ENCODE measurements at regions not wholly inside any gene's neighbourhood (a gene's known extent, or its start where the extent isn't known, plus 50 kb on each side); places are given as distances from the start of the nearest gene placed in this dataset.

DNA sequence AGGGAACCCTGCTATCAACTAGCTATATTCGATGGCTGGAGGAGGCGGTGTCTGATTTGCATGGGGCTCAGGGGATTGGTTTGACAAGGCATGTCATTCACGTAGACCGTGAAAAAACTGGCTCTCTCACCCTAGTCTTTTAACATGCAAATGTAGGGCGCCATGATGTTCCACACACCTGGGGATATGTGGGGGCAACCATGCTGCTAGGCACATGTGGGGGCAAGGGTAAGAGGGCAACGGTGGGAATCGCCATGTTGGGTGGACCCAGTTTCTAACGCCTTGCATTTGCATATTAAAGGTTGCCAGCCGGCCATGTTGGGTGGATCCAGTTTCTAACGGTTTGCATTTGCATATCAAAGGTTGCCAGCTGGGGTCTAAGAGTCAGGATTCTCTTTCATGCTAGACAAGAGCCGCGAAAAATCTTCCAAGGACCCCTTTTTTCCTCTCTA, 419.2 kb upstream of the NFE2L3 start:
- ATAC-seq (ENCODE audit: insufficient read depth, low read depth) (no peak), DNase-seq (no peak)
- H3K4me1 ChIP-seq (ENCODE audit: insufficient read depth, low read length), result no peaks in the 10 kb centered on the region
- no peak overlapping the region for H2AFZ ChIP-seq (ENCODE audit: low read depth, low read length)
- H3K4me3 ChIP-seq (ENCODE audit: low read depth in 1 of 2, low read length in 2 of 2), result no peak overlapping the region
- no peaks in the 10 kb centered on the region for H3K79me2 ChIP-seq (ENCODE audit: insufficient read depth, low read length)
- peaks cover 5% of the 10 kb centered on the region for H3K27me3 ChIP-seq (ENCODE audit: insufficient read depth, low read length, poor library complexity)
- no peak overlapping the region for H3K4me2 ChIP-seq (ENCODE audit: insufficient read depth, low read length)
- no peak for TF ChIP-seq EZH2 (IDR thresholded peaks at IDR 0.05; ENCODE audit: borderline replicate concordance, low read depth, low read length, severe bottlenecking)
- TF ChIP-seq, protein P1, sequence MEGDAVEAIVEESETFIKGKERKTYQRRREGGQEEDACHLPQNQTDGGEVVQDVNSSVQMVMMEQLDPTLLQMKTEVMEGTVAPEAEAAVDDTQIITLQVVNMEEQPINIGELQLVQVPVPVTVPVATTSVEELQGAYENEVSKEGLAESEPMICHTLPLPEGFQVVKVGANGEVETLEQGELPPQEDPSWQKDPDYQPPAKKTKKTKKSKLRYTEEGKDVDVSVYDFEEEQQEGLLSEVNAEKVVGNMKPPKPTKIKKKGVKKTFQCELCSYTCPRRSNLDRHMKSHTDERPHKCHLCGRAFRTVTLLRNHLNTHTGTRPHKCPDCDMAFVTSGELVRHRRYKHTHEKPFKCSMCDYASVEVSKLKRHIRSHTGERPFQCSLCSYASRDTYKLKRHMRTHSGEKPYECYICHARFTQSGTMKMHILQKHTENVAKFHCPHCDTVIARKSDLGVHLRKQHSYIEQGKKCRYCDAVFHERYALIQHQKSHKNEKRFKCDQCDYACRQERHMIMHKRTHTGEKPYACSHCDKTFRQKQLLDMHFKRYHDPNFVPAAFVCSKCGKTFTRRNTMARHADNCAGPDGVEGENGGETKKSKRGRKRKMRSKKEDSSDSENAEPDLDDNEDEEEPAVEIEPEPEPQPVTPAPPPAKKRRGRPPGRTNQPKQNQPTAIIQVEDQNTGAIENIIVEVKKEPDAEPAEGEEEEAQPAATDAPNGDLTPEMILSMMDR (IDR thresholded peaks at IDR 0.05; ENCODE audit: borderline replicate concordance, extremely low read depth, low read length, poor library complexity, severe bottlenecking), result no peak
- no peaks in the 10 kb centered on the region for H3K9me3 ChIP-seq (ENCODE audit: insufficient read depth, low read length, severe bottlenecking)
- H3K9ac ChIP-seq (ENCODE audit: low read depth, low read length), result no peak overlapping the region
- no peak overlapping the region for H3K27ac ChIP-seq (ENCODE audit: low read length)
- no peaks in the 10 kb centered on the region for H3K36me3 ChIP-seq (ENCODE audit: insufficient read depth, low read length)
- H4K20me1 ChIP-seq (ENCODE audit: insufficient read depth, low read length), result no peaks in the 10 kb centered on the region

DNA sequence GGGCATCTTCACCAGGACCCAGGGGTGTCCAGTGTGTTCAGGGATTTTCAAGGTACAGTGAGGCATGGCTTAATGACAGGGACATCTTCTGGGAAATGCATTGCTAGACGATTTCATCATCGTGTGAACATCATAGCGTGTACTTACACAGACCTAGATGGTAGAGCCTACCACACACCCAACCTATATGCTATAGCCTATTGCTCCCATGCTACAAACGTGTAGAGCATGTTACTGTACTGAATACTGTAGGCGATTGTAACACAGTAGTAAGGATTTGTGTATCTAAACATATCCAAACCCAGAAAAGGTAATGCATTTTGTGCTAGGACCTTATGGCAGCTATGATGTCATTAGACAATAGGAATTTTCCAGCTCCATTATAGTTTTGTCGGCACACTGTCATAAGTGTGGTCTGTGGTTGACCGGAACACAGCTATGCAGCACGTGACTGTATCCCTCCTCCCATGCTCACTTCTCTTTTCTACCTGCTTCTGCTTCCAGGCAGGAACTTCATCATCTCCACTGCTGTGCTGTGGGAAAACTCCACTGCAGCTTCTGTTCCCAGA, 416.2 kb upstream of the NFE2L3 start:
- TF ChIP-seq, protein P1 (IDR thresholded peaks at IDR 0.05; ENCODE audit: borderline replicate concordance, extremely low read depth, low read length, poor library complexity, severe bottlenecking), result no peak
- H3K36me3 ChIP-seq (ENCODE audit: insufficient read depth, low read length), result no peaks in the 10 kb centered on the region
- no peaks in the 10 kb centered on the region for H3K4me1 ChIP-seq (ENCODE audit: insufficient read depth, low read length)
- no peaks in the 10 kb centered on the region for H4K20me1 ChIP-seq (ENCODE audit: insufficient read depth, low read length)
- H3K27ac ChIP-seq (ENCODE audit: low read length), result no peak overlapping the region
- H3K9ac ChIP-seq (ENCODE audit: low read depth, low read length), result no peak overlapping the region
- no peak overlapping the region for H3K4me2 ChIP-seq (ENCODE audit: insufficient read depth, low read length)
- H3K79me2 ChIP-seq (ENCODE audit: insufficient read depth, low read length), result no peaks in the 10 kb centered on the region
- no peaks in the 10 kb centered on the region for H3K9me3 ChIP-seq (ENCODE audit: insufficient read depth, low read length, severe bottlenecking)
- peaks cover 4% of the 10 kb centered on the region for H3K27me3 ChIP-seq (ENCODE audit: insufficient read depth, low read length, poor library complexity)
- ATAC-seq (ENCODE audit: insufficient read depth, low read depth) (no peak), DNase-seq (no peak)
- no peak overlapping the region for H3K4me3 ChIP-seq (ENCODE audit: low read depth in 1 of 2, low read length in 2 of 2)
- no peak overlapping the region for H2AFZ ChIP-seq (ENCODE audit: low read depth, low read length)

DNA sequence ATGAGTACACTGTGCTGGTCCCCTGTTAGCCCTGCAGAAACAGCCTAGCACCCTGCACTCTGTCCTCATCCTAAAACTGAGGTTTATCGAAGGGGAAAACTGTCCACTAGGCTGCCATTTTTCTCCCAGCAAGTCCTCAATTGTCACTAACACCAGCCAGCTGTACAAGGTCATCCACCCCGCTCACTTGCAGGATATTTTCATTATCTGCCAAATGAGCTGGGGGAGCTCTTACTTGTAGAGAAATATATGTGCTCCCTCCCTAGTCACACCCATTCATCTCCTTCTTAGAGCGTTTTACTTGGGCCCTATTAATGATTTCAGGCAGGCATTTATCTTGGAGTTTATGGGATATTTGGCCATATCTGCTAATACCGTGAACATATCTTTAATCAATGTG, 413.5 kb upstream of the NFE2L3 start:
- H4K20me1 ChIP-seq (ENCODE audit: insufficient read depth, low read length), result no peaks in the 10 kb centered on the region
- peaks cover 4% of the 10 kb centered on the region for H3K27me3 ChIP-seq (ENCODE audit: insufficient read depth, low read length, poor library complexity)
- H3K27ac ChIP-seq (ENCODE audit: low read length), result no peak overlapping the region
- TF ChIP-seq EZH2 (IDR thresholded peaks at IDR 0.05; ENCODE audit: borderline replicate concordance, low read depth, low read length, severe bottlenecking), result no peak
- TF ChIP-seq, protein P1 (IDR thresholded peaks at IDR 0.05; ENCODE audit: borderline replicate concordance, extremely low read depth, low read length, poor library complexity, severe bottlenecking), result no peak
- H3K9ac ChIP-seq (ENCODE audit: low read depth, low read length), result no peak overlapping the region
- H3K36me3 ChIP-seq (ENCODE audit: insufficient read depth, low read length), result no peaks in the 10 kb centered on the region
- no peak overlapping the region for H2AFZ ChIP-seq (ENCODE audit: low read depth, low read length)
- no peaks in the 10 kb centered on the region for H3K9me3 ChIP-seq (ENCODE audit: insufficient read depth, low read length, severe bottlenecking)
- DNase-seq (no peak), ATAC-seq (ENCODE audit: insufficient read depth, low read depth) (no peak)
- no peaks in the 10 kb centered on the region for H3K4me1 ChIP-seq (ENCODE audit: insufficient read depth, low read length)
- no peak overlapping the region for H3K4me3 ChIP-seq (ENCODE audit: low read depth in 1 of 2, low read length in 2 of 2)
- no peak overlapping the region for H3K4me2 ChIP-seq (ENCODE audit: insufficient read depth, low read length)
- no peaks in the 10 kb centered on the region for H3K79me2 ChIP-seq (ENCODE audit: insufficient read depth, low read length)

DNA sequence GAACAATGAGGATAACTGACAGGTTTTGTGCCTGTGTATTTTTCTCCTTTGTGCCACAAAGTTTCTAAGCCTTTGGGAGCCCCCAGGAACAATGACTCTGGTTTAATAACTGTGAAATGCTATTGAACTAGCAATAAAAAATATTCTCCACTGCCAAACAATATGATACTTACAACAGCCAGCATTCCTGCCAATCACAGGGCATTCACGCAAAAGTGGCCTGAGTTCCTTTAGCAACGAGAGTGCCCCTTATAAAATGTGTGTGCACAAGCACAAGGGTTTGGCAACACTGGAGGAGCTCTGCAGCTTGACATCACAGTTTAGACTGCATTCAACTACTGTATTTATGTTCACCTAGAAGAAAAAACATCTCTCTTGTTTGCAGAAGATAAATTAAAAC, 412.9 kb upstream of the NFE2L3 start:
- H3K4me3 ChIP-seq (ENCODE audit: low read depth in 1 of 2, low read length in 2 of 2), result no peak overlapping the region
- no peak for TF ChIP-seq EZH2 (IDR thresholded peaks at IDR 0.05; ENCODE audit: borderline replicate concordance, low read depth, low read length, severe bottlenecking)
- TF ChIP-seq, protein P1 (IDR thresholded peaks at IDR 0.05; ENCODE audit: borderline replicate concordance, extremely low read depth, low read length, poor library complexity, severe bottlenecking), result no peak
- H2AFZ ChIP-seq (ENCODE audit: low read depth, low read length), result no peak overlapping the region
- no peak overlapping the region for H3K4me2 ChIP-seq (ENCODE audit: insufficient read depth, low read length)
- no peak overlapping the region for H3K27ac ChIP-seq (ENCODE audit: low read length)
- H3K27me3 ChIP-seq (ENCODE audit: insufficient read depth, low read length, poor library complexity), result peaks cover 4% of the 10 kb centered on the region
- H3K36me3 ChIP-seq (ENCODE audit: insufficient read depth, low read length), result no peaks in the 10 kb centered on the region
- no peaks in the 10 kb centered on the region for H3K4me1 ChIP-seq (ENCODE audit: insufficient read depth, low read length)
- no peak overlapping the region for H3K9ac ChIP-seq (ENCODE audit: low read depth, low read length)
- ATAC-seq (ENCODE audit: insufficient read depth, low read depth), result no peak
- H4K20me1 ChIP-seq (ENCODE audit: insufficient read depth, low read length), result no peaks in the 10 kb centered on the region
- H3K9me3 ChIP-seq (ENCODE audit: insufficient read depth, low read length, severe bottlenecking), result no peaks in the 10 kb centered on the region
- H3K79me2 ChIP-seq (ENCODE audit: insufficient read depth, low read length), result no peaks in the 10 kb centered on the region
- no peak for DNase-seq
